ENCODE measurements at regions not wholly inside any gene's neighbourhood (a gene's known extent, or its start where the extent isn't known, plus 50 kb on each side); places are given as distances from the start of the nearest gene placed in this dataset.

DNA sequence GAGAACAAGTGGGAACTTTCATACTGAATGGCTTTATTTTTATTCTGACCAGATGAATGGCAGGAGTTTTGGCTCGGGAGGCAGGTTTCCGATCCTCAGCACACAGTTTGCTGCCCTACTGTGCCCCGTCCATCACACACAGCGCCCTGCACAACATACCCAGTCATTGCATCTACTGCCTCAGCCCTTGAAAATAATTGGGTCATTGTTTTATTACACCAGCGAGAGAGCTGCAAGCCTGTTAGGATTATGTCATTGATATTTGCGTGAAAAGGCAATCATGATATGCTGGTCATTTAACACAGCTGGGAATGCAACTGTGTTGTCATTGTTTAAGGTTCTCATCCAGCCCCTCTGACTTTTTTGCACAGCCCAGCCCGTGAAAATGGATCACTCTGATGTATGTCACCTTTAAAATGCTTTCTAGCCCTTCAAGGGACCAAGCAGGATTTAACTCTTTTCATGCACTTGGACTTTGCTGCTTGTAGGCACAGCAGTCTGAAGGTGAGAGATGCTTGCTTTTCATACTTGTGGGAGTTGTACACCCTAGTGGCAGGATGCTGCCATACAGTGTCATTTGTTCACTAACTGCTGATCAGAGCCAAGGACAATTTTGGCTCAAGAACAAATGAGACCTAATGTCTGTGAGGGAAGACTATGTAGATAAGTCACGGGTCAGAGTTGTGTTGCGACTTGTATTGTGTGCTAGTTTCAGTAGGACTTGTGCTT, 62.3 kb downstream of the RTL9 start:
- TF ChIP-seq, protein P1, sequence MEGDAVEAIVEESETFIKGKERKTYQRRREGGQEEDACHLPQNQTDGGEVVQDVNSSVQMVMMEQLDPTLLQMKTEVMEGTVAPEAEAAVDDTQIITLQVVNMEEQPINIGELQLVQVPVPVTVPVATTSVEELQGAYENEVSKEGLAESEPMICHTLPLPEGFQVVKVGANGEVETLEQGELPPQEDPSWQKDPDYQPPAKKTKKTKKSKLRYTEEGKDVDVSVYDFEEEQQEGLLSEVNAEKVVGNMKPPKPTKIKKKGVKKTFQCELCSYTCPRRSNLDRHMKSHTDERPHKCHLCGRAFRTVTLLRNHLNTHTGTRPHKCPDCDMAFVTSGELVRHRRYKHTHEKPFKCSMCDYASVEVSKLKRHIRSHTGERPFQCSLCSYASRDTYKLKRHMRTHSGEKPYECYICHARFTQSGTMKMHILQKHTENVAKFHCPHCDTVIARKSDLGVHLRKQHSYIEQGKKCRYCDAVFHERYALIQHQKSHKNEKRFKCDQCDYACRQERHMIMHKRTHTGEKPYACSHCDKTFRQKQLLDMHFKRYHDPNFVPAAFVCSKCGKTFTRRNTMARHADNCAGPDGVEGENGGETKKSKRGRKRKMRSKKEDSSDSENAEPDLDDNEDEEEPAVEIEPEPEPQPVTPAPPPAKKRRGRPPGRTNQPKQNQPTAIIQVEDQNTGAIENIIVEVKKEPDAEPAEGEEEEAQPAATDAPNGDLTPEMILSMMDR (conservative IDR thresholded peaks at IDR 0.05 in 1 of 2, IDR thresholded peaks at IDR 0.05 in 1 of 2; ENCODE audit: low read depth in 1 of 2, low read length in 2 of 2) = peak; percentile 11 to 26
- no peak for TF ChIP-seq EZH2 (IDR thresholded peaks at IDR 0.05; ENCODE audit: low read length, missing control alignments)

Data from fibroblast of lung (primary cell).